ENCODE measurements at regions not wholly inside any gene's neighbourhood (a gene's known extent, or its start where the extent isn't known, plus 50 kb on each side); places are given as distances from the start of the nearest gene placed in this dataset.

DNA sequence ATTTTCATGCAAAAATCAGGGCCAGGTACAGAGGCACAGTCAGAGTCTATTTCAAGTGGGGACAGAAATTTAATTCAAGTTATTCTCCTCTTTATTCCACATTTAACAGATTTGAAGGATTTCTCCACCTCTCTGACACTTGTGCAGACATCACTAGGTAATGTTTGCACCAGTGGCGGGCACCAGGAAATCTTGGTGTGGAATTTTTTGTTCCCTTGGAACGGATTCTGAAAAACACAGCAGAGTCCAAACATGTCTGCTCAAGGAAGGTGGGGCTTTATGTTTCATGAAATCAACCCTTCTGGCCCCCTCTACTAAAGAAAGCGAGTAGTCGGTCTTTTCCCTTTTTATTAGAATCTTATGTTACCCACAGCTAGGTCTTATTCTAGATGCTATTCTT is 271.2 kb upstream of the MDFIC2 start:
- DNase-seq (ENCODE audit: low spot score) = no peak
- H3K27ac Mint-ChIP-seq (ENCODE audit: unreplicated experiment) = no peak overlapping the region
- no peaks in the 10 kb centered on the region for H3K9me3 Mint-ChIP-seq (ENCODE audit: unreplicated experiment)
- no peaks in the 10 kb centered on the region for H3K27me3 Mint-ChIP-seq (ENCODE audit: unreplicated experiment)
- H3K4me1 Mint-ChIP-seq (ENCODE audit: unreplicated experiment) = no peaks in the 10 kb centered on the region
- TF ChIP-seq, protein P1, sequence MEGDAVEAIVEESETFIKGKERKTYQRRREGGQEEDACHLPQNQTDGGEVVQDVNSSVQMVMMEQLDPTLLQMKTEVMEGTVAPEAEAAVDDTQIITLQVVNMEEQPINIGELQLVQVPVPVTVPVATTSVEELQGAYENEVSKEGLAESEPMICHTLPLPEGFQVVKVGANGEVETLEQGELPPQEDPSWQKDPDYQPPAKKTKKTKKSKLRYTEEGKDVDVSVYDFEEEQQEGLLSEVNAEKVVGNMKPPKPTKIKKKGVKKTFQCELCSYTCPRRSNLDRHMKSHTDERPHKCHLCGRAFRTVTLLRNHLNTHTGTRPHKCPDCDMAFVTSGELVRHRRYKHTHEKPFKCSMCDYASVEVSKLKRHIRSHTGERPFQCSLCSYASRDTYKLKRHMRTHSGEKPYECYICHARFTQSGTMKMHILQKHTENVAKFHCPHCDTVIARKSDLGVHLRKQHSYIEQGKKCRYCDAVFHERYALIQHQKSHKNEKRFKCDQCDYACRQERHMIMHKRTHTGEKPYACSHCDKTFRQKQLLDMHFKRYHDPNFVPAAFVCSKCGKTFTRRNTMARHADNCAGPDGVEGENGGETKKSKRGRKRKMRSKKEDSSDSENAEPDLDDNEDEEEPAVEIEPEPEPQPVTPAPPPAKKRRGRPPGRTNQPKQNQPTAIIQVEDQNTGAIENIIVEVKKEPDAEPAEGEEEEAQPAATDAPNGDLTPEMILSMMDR (IDR thresholded peaks at IDR 0.05; ENCODE audit: unreplicated experiment) = no peak
- no peaks in the 10 kb centered on the region for H3K36me3 Mint-ChIP-seq (ENCODE audit: low read depth, unreplicated experiment)
- H3K4me3 Mint-ChIP-seq (ENCODE audit: unreplicated experiment) = no peak overlapping the region

DNA sequence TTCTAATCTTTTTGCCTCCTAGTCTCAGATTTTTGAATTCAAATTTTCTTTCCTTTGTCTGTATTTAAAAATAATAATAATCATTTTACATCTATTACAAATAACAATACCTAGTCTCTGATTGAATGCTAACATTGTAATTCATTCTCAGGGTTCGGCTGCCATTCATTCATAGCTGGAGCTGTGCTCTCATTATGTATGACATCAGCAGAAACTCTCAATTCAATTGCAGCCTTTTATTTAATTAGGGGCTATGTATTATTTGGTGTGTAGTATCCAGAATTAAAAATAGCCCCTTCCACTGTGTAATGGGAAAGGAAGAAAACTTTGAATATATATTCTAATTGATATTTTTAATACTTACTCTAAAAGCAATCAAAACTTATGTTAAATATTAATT is 270.4 kb upstream of the MDFIC2 start:
- H3K27ac Mint-ChIP-seq (ENCODE audit: unreplicated experiment) = no peak overlapping the region
- no peaks in the 10 kb centered on the region for H3K27me3 Mint-ChIP-seq (ENCODE audit: unreplicated experiment)
- no peaks in the 10 kb centered on the region for H3K4me1 Mint-ChIP-seq (ENCODE audit: unreplicated experiment)
- TF ChIP-seq, protein P1 (IDR thresholded peaks at IDR 0.05; ENCODE audit: unreplicated experiment) = no peak
- no peak for DNase-seq (ENCODE audit: low spot score)
- H3K9me3 Mint-ChIP-seq (ENCODE audit: unreplicated experiment) = no peaks in the 10 kb centered on the region
- H3K36me3 Mint-ChIP-seq (ENCODE audit: low read depth, unreplicated experiment) = no peaks in the 10 kb centered on the region
- H3K4me3 Mint-ChIP-seq (ENCODE audit: unreplicated experiment) = no peak overlapping the region

DNA sequence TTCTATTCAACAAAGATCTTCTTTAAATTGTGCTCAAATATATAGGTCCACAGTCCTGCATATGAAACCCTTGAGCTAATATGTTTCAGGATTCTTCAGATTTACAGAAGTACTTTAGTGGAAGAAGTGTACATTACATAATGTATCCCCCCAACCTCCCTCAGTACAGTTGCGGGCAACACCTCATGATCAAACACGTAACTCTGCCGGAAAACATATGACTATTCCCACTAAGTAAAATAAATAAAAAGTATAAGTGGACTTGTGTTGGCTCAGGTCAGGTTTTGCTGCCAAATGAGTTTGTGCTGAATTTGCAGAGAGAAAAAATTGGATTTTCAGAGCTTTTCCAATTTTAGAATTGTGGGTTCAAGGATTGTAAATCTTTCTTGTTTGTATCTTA is 267.6 kb upstream of the MDFIC2 start:
- H3K27me3 Mint-ChIP-seq (ENCODE audit: unreplicated experiment) = no peaks in the 10 kb centered on the region
- TF ChIP-seq, protein P1 (IDR thresholded peaks at IDR 0.05; ENCODE audit: unreplicated experiment) = no peak
- H3K36me3 Mint-ChIP-seq (ENCODE audit: low read depth, unreplicated experiment) = no peaks in the 10 kb centered on the region
- no peaks in the 10 kb centered on the region for H3K9me3 Mint-ChIP-seq (ENCODE audit: unreplicated experiment)
- H3K4me1 Mint-ChIP-seq (ENCODE audit: unreplicated experiment) = no peaks in the 10 kb centered on the region
- H3K4me3 Mint-ChIP-seq (ENCODE audit: unreplicated experiment) = no peak overlapping the region
- H3K27ac Mint-ChIP-seq (ENCODE audit: unreplicated experiment) = no peak overlapping the region
- DNase-seq (ENCODE audit: low spot score) = no peak

DNA sequence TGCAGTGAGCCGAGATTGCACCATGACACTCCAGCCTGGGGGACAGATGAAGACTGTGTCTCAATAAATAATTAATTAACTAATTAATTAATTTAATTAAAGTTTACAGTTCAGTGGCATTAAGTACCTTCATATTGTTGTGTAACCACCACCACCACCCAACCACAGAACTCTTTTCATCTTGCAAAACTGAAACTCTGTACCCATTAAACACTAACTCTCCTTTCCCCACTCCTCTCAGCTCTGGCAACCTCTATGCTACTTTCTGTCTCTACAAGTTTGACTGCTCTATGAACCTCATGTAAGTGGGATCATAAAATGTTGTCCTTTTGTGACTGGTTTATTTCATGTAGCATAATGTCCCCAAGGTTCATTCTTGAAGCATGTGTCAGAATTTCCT is 259.3 kb upstream of the MDFIC2 start:
- Mint-ChIP-seq H3K4me1 (ENCODE audit: unreplicated experiment) (peaks cover 2% of the 10 kb centered on the region), H3K27ac (ENCODE audit: unreplicated experiment) (no peak overlapping the region), H3K27me3 (ENCODE audit: unreplicated experiment) (peaks cover 2% of the 10 kb centered on the region), H3K9me3 (ENCODE audit: unreplicated experiment) (no peaks in the 10 kb centered on the region), H3K36me3 (ENCODE audit: low read depth, unreplicated experiment) (no peaks in the 10 kb centered on the region), H3K4me3 (ENCODE audit: unreplicated experiment) (no peak overlapping the region)
- no peak for DNase-seq (ENCODE audit: low spot score)
- TF ChIP-seq, protein P1 (IDR thresholded peaks at IDR 0.05; ENCODE audit: unreplicated experiment) = no peak

DNA sequence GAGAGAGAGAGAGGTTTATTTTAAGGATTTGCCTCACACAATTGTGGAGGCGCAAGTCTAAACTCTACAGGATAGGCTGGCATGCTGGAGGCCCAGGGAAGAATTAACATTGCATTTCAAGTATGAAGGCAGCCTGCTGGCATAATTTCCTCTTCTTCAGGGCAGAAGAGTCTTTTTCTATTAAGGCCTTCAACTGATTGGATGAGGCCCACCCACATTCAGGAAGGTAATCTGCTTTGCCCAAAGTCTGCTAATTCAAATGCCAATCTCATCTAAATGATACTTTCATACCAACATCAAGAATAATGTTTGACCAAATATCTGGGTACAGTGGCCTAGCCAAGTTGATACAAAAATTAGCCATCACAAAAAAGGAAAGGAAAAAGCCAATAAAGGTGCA is 258.1 kb upstream of the MDFIC2 start:
- no peaks in the 10 kb centered on the region for H3K9me3 Mint-ChIP-seq (ENCODE audit: unreplicated experiment)
- no peak overlapping the region for H3K27ac Mint-ChIP-seq (ENCODE audit: unreplicated experiment)
- TF ChIP-seq, protein P1 (IDR thresholded peaks at IDR 0.05; ENCODE audit: unreplicated experiment) = no peak
- H3K4me3 Mint-ChIP-seq (ENCODE audit: unreplicated experiment) = no peak overlapping the region
- no peak for DNase-seq (ENCODE audit: low spot score)
- no peaks in the 10 kb centered on the region for H3K36me3 Mint-ChIP-seq (ENCODE audit: low read depth, unreplicated experiment)
- H3K4me1 Mint-ChIP-seq (ENCODE audit: unreplicated experiment) = peaks cover 2% of the 10 kb centered on the region
- peaks cover 2% of the 10 kb centered on the region for H3K27me3 Mint-ChIP-seq (ENCODE audit: unreplicated experiment)

Data from endothelial cell (in vitro differentiated cells).